HCEC 1CT (cell line): ENCODE measurements at regions not wholly inside any gene's neighbourhood (a gene's known extent, or its start where the extent isn't known, plus 50 kb on each side); places are given as distances from the start of the nearest gene placed in this dataset.

ENCODE experiments used
- DNase-seq: peaks from one replicate; pipeline ENCODE4 v3.0.0-alpha.2; 2017

DNA sequence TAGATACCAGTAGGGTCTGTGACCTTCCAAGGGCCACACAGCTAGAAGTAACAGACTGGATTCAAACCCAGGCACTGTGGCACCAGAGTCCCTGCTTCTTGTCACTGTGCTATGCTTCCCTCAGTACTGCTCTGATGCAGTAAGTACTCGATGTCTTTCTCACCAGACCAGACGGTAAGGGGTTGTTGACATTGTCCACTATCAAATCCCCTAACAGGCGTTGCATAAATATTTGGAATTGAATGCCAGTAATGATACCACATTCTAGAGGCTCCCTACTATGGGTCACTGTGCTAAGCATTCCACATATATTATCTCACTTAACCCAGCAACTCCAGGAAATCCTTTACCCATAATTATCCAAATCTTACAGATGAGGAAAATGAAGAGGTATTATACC is 223.1 kb downstream of the C1D start:
- DNase-seq, result peak; percentile 31

DNA sequence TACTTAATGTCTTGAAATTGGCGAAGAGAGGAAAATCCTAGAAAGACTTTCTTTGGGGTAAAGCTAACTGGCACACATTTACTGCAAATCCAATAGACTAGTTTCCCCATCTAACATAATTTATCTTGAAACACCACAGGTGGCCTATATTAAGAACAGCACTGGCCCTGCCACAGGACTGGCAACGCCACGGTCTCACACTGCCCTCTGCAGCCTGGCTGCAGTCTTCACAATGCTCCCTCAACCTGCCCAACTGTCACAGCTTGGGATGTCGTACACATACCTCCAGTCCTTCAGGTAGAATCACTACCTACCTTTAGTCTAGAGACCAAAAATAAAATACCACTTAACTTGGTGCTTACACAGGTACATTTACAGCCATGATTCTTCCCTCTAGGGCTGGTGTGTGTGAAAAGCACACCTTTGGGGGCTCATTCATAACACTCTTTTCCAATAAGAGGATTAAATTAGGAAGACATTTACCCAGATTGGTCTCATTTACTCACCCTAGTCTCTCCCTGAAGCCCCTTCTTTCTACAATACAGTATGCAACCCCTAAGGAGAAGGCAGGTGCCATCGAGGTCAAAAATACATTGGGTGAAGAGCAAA is 222.2 kb downstream of the C1D start:
- DNase-seq, result peak; percentile 77

DNA sequence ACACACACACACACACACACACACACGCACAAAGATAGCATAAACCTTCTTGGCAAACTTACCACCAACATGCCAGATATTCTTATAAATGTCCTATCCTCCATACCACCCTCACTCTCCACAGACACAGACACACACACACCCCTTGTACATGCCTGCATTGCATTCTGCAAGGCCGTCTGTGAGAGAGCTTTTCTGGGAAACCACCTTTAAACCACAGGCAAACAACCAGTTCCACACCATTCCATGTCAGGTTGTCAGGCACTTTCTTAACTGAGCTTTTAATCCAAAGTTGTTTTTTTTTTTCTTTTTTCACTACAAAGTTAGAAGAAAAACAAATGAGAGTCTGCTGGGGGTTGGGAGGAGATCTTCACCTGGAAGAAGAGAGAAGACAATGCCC is 221.1 kb downstream of the C1D start:
- no peak for DNase-seq

DNA sequence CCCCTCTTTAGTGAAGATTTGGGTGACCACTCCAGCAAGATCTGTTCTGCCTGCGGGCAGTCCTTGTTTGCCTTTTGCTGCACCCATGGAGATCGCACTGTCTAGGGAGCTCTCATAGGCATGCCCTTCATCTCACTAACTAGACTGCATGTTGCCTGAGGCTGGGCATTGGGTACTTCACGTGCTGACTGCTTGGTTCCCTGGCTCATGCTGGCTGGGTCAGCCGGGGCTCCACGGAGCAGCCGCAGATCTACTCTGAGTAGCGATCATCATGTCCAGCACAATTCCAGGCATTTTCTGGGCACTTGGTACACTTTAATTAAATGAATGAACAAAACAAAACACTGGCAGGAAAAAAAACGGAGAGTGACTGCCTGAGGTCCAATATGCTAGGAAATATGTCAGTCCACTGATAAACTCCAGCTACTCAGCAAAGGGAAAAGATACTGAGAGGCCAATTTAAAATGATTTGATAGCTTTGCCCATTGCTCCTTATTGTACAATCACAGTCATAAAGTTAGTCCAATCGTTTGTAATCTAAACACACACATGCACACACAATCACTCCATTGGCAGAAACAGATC is 220.3 kb downstream of the C1D start:
- no peak for DNase-seq

DNA sequence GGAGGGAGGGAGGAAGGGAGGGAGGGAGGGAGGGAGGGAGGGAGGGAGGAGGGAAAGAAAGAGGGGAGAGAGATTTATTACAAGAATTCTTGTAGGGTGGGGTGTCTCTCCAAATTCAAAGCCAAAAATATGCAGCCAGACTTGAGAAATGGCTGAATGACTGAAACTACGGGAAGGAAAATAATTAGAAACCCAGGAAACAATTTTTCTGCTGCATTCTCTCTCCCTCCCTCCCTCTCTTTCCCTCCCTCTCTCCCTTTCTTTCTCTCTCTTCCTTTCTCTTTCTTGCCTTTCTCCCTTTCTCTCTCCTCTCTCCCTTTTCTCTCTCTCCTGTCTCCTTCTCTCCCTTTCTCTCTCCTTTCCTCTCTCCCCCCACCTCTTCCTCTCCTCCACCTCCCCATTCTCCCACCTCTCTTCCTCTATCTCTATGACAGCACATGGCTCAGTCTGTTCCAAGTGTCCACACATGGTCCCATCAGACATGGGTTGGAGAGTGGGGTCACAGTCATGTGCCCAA is 218.7 kb downstream of the C1D start:
- no peak for DNase-seq

DNA sequence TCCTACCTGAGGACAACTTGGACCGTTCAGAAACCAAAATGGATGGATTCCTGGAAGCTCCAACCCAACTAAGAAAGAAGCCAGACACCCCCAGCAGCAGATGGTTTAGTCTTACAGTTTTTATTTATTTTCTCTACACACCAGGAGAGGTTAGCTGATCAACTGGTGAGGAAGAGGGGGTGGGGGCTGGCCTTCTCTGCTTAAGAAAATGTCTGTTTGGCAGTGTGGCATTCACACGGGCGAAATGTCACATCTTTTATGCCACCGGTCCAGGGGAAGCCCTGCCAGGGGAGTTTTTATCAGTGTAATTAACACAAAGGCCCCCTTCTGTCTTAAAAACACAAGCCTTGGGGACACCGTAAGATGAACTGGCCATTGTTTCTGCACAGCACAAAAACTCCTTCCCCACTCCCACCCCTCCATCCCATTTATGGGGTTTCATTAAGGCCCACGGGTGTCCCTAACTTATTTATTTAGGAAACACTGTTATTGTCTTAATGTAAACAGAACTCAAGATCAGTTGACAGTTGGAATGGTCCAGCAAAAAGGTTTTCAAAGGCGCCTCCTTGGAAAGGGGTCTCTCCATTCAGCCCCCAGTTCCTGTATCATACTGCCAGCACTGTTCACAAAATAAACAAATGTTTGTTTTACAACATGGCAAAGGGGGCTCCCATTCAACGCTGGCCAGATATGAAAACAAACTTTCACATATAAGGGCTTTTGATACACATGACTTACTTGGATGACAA is 217.0 kb downstream of the C1D start:
- DNase-seq, result no peak

DNA sequence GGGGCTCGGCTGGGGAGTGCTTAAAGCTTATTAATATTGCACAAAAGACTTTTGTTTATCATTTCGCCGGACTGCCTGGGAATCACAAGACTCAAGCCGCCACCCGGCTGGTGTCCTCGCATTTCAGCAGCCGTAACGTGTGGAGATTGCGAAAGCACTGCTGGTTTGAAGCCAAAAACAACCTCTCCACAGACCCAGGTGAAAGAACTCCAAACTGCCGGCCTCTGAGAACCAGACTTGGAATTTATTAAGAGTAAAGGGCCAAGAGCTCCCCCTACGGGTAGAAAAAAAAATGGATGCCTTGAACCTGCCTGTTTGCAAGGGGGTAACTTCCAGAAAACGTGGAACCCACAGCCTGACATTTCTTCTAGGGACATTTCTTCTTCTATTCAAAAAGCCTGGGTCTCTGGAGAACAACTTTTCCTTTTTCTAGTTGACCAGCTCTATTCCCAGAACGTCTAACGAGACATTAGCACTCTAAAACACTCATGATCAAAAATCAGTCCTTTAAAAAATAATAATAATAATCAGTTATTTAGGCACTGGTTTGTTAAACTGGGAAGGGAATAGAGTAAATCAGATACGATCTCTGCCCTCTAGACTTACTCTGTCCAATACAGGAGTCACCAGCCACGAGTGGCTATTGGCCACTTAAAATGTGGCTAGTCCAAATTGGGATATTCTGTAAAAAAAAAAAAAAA is 216.3 kb downstream of the C1D start:
- peak; percentile 88 for DNase-seq

DNA sequence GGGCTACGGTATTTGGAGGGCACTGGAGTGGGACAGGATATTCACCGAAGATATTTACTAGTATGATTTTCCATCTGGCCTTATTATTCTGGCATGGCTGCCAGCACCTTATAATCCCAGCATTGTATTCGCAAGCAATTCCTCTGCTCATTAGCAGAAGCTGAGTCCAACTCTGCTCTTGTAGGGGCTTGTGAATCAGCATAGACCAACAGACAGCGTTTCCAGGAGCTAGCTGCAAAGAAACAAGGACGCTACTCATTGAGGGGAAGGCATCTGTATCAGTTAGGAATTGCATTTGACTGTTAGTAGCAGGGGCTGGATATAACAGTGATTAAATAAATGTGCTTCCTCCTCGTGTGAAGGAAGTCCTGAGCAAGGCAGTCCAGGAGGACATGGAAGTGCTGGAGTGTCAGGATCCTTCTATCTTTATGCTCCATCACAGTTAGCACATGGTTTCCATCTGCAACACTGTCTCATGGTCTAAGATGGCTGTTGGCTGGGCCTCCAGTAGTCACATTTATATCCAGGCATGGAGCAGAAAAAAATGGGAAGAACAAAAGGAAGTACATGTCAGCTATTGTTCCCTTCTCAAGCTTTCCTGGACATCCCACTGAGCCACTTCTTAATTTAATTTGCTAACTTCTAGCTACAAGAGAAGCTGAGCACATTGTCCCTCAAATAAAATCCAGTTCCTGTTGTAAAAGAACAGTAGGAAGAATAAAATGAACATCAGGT is 214.1 kb downstream of the C1D start:
- no peak for DNase-seq

DNA sequence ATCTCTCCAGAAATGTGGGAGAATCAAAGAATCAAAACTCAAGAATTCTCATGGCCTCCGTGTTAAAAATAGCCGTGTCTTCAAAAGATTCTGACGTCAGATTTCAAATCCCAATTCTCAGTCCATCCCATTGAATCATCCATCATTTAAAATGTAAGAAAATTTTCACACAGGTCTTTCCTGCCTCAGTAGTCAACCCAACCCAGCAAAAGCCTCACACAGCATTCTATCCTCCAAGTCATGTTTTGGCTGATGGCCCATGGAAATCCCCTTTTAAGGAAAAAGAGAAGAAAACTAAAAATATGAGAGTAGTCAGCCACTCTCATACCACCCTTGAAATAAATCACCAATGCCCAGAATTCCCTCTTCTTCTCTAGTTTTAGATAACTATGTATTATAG is 211.8 kb downstream of the C1D start:
- DNase-seq, result no peak

DNA sequence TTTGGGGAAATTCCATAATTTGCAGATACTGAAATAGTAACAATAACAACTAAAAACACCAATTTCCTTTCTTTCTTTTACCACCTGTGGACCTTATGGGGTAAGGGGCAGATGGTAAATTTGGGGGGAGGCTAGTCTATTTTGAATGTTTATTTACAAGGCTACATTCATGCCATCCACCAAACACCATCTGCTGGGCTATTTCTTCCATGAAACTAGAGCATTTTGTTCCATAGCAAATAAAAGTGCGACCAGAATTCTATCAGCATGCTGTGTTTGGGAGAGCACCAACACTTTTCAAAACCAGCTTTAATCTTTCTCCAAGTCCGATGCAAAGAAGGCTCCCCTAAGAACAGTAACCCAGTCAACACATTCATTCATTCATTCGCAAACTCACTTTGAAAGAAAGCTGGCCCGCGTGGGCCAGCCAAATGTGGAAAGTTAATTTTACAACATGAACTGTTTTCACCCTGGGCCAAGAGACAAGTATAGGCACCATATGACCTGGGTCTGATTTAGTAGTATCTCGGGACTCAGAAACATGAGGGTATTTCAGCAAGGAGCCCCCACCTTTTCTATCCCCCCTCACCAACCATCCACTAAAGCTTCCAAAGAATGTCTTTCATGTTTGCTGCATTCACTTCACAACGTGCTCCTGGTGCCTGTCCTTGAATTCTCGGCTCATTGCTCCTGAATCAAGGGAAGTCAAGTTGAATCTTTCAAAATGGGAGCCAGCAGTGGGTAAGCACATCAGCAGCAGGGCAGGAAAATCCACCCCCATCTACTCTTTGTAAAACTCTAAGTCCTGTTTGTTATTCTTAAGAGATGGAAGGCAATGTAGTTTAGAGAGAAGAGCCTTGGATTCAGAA is 210.6 kb downstream of the C1D start:
- DNase-seq, result no peak

DNA sequence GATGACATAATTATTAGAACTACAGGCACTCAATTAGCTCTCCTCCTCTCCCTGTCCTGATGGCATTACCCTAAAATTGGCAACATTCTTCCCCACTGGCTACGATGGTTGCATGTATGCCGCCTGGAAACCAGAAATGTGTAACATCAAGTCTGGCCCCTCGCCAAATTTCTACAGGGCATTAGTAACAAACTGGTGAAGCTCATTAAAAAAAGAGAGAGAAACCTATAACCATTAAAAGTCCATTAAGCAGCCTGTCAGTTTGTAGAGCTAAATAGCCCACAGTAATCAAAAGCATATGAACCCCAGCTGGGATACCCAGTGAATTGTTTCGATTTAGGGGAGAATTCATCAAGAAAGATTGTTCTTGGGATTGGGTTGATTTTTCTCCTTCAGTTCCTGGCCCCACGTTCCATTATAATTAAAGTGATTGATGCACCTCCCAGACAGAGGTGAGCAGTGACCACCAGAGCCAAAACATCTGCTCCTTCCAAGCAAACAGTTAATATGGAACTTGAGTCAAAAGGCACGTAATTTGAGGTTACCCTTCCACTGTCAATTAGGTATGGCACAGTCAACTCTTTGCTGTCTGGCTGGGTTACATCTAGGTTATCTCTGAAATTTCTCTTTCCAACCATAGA is 208.6 kb downstream of the C1D start:
- DNase-seq, result no peak

DNA sequence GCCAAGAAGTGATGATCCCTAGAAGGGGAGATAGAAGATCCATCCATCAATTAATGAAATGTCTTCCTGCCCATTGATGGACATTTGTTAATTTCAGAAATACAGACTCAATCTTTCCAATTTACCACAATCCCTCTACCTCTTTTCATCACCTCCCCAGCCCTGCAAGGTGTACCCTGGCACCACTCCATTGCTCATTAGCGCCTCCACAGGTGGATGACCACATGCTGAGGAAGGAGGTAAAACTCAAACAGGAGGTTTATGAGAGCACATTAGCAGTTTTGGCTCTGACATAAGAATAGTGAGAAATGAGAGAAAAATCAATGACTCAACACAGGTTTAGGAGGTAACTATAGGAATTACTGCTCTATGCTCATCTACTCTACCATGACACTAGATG is 208.0 kb downstream of the C1D start:
- DNase-seq, result no peak

DNA sequence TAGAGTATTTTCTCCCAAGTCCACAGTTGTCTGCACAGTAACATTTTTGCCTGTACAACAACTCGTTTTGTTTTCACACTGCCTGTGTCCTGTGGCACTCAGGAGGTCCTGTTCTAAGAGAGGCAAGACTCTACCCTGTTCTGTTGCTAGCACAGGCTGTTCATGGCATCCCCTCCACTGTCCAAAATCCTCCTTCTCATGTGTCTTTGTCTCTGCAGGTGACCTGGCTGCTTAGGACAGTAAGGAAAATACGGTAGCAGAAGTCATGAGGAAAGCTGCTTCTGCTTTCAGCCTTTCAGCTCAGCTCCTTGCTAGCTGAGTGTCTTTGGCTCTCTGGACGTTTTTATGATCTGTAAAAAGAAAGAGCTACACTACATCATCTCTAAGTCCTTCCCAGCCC is 205.9 kb downstream of the C1D start:
- no peak for DNase-seq

DNA sequence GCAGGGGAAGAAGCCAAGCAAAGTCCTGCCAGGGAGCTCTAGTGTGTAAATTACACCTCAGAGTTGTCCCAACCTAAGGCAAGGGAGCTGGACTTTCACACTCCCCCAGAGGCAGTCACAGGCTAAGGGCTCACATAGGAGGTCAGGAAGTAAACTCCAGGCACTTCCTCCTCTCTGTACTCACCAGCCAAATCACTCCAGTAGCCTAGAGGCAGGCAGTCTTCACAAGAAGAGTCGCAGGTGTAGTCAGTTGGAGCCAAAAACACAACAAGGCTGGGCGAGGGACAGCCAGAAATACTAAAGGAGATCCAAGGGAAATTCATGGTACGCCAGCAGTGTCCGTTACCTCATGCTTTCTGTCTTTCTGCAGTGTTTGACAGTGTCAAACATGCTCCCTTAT is 205.0 kb downstream of the C1D start:
- DNase-seq, result no peak

DNA sequence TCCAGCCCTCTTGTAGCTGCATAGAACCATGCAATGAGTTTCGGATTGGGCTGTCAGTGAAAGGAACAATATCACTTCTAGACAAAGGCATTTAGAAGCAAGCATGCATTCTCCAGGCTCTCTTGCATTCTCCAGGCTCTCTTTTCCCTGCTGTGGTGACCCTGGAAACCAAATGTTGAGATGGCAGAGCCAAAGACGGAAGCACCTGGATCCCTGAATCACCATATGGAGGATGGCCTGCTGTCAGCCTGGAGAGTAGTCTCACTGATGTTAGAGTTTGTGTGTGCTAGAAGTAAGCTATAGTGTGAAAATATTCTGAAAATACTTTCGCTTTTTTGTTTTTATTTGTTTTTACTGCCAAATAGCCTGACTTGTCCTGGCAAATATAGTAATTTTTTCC is 203.9 kb downstream of the C1D start:
- no peak for DNase-seq

DNA sequence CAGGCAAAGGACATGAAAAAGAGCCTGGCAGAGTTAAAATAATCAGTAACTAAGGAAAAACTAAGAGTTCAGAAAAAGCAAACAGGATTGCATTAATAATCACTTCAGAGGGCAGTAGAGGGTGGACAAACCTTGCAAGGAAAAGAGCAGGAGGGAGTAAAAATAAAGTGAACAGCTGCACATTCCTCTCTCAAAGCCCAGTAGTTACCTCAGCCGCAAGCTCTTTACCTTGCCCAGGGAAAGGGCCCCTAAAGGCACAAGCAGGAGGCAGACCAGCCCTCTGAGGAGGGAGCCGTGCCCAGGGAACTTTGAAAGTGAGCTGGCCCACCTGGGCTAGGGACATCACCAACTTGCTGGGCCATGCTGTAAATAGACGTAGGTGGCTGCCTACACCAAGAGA is 196.9 kb downstream of the C1D start:
- DNase-seq, result no peak

DNA sequence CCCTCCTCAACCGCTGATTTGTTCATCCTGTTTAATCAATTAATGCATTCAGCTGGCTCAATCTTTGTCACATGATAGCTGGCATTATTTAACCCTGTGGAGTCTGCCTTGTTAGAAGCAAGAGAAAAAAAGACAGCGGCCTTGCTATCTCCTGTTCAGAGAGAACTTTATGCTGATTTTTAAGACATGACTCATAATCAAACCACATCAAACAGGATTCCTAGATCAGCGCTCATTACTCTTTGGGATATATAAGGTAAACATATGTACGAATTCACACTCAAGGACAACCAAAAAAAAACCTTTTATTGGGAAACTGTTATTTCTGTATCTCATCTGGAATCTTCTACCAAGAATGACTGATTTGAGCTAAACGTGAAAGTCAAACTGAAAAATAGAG is 195.1 kb downstream of the C1D start:
- DNase-seq, result peak; percentile 75

DNA sequence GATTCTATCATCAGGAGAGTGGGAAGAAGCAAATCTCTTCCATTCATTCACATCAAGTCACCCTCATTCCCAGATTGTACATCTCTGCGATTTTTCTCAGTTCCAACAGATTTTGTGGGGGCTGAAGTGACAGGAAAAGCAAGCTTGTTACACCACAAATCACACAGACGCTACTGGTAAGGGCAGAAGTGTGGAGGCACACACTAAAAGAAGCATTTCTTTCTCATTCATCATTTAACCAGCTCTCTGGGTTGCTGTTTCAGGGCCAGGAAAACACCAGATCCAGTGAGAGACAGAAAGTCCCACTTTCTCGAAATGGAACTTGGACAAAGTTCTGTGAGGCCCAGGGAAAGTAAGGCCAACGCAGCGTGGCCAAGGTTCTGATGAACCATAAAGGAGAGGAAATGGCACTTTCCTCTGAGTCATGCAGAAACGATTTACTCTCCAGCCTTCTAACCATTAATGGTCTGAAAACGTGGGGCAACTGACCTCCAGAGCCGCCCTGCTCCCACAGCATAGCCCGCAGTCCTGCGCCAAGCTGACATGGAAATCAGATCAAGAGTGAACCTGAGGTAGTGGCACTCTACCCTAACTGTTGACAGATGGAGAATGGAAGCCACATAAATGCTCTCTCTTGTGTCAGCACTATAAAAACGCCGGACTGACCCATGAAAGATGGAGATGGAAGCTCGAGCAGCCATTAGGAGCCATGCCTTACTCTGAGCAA is 191.0 kb downstream of the C1D start:
- DNase-seq, result peak; percentile 89

DNA sequence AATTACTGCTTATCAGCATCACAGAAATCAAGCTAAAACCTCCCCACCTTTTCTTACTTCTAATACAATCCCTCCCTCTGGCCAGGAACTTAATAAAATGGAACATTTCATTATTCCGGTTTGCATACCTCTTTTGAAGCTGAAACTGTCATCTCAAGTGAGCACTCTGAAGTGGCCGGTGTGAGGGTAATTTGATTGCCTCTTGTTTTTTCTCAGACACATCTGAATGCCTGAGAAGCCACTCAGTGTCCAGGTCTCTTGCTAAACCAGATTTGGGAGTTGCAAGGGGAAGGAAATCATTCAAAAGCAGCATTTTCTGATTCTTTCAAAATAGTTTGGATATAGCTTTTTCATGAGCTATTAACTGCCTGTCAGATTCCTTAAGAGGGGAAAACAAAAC is 190.3 kb downstream of the C1D start:
- DNase-seq, result no peak

DNA sequence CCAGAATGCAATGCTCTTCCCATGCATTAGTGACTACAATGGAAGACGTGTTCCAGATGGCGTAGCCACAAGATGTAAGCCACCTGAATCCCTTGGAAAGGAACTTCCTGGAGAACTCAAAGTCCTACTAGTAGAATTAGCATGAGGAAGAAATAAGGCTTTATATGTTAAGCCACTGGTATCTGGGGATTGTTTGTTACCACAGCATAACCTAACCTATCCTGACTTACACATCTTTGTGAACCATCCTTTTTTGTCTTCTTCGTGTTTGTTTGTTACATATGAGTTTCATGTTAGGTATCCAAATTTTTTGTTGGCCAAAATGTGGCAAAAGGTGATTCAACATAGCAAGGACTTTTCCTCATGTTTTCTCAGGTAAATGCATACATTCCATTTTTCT is 188.9 kb downstream of the C1D start:
- no peak for DNase-seq

DNA sequence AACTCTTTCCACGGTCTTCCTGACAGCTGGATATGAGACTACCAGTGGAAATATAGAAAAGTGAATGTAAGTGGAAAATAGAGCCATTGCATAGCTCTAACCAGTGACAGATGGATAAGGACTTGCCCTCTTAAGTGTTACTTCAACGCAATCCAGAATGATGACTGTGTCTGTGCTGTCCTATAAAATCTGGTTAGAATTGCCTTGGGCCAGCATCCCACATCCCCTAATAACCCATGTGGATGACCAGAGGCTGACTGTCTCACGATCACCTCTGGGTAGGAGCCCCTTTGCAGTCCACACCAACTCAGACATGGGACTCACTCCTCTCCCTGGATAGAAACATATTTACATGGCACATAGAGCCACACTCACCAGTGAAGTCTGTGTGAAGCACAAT is 186.6 kb downstream of the C1D start:
- DNase-seq, result peak; percentile 12
